ENCODE measurements at regions not wholly inside any gene's neighbourhood (a gene's known extent, or its start where the extent isn't known, plus 50 kb on each side); places are given as distances from the start of the nearest gene placed in this dataset.

DNA sequence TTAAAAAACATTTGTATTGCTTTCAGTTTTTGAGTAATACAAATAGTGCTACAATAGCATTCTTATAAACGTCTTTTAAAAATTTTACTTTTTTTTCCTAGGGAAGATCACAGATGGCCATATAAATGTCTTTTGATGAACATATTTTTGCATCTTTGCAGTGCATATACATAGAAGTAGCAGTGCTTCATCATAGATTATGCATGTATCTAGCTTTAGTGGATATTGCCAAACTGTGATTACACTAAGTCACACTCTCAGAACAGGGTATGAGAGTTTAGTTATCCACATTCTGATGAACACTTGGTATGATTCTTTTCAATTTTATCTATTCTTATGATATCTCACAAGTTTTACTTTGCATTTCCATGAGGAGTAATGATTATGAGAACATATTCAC, 99.8 kb upstream of the ASCC3 start:
- H3K4me1 Mint-ChIP-seq: no peaks in the 10 kb centered on the region
- Histone ChIP-seq H2AFZ (ENCODE audit: insufficient read depth, low read depth, low read length, poor library complexity, severe bottlenecking) (no peak overlapping the region), H3K79me2 (ENCODE audit: control insufficient read depth, insufficient read depth, low read length) (no peaks in the 10 kb centered on the region), H3K27me3 (replicated peaks in 1 of 4; ENCODE audit: control extremely low read depth in 1 of 4, control insufficient read depth in 3 of 4, insufficient read depth in 4 of 4, low read length in 3 of 4) (no peaks in the 10 kb centered on the region), H3K36me3 (replicated peaks in 1 of 2; ENCODE audit: control extremely low read depth in 1 of 2, control insufficient read depth in 1 of 2, extremely low read depth in 1 of 2, insufficient read depth in 2 of 2, low read length in 1 of 2) (no peaks in the 10 kb centered on the region), H4K20me1 (ENCODE audit: control insufficient read depth, insufficient read depth, low read length, poor library complexity, severe bottlenecking) (no peaks in the 10 kb centered on the region), H3K4me3 (ENCODE audit: control extremely low read depth in 1 of 5, extremely low read depth in 1 of 5, insufficient read depth in 1 of 5, low read depth in 2 of 5, low read length in 4 of 5) (no peak overlapping the region), H3K27ac (ENCODE audit: low read length in 2 of 2) (no peak overlapping the region), H3K4me1 (ENCODE audit: control insufficient read depth in 2 of 2, insufficient read depth in 2 of 2, low read length in 2 of 2) (no peaks in the 10 kb centered on the region), H3K4me2 (replicated peaks; ENCODE audit: low read depth, low read length, poor library complexity, severe bottlenecking) (no peak overlapping the region), H3K9me3 (ENCODE audit: control extremely low read depth in 1 of 3, control insufficient read depth in 2 of 3, insufficient read depth in 1 of 3, low read length in 2 of 3) (peaks cover 0 to 8% (median 0%) of the 10 kb centered on the region in 3 donors), H3K9ac (ENCODE audit: low read length) (no peak overlapping the region)
- no peaks in the 10 kb centered on the region for H3K27me3 Mint-ChIP-seq
- no CpG with 5 or more reads among the region's 1 CpG for WGBS (ENCODE audit: insufficient coverage)
- DNase-seq: no peak
- no peak for ATAC-seq (ENCODE audit: low read depth)
- ChIA-PET POLR2A (no interaction called here), CTCF (no interaction called here)
- no peak for TF ChIP-seq CTCF (IDR thresholded peaks at IDR 0.05)
- TF ChIP-seq EZH2 (IDR thresholded peaks at IDR 0.05; ENCODE audit: borderline replicate concordance, insufficient read depth, low read depth, low read length, poor library complexity, severe bottlenecking): no peak
- intact Hi-C loops (cut with micrococcal nuclease): no loop called here
- H3K27ac Mint-ChIP-seq: no peak overlapping the region
- H3K9me3 Mint-ChIP-seq (ENCODE audit: insufficient read depth): no peaks in the 10 kb centered on the region
- no peak overlapping the region for H3K4me3 Mint-ChIP-seq

DNA sequence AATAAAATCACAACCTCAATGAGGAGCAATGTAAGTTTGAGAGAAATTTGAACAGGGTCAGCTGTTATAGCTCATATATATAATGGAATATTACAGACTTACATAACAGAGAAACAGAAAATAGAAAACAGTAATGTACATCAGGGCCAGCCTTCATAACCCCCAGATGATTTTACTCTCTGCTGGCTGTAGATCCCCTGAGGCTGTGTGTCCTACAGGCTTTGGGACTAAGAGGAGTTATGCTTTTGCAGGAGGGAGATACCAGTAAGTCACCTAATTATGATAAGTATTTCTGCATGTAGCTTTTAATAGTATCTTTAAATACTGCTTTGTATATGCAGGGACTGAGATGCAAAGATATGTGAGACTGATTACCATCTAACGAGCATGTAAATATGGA, 105.8 kb upstream of the ASCC3 start:
- WGBS (ENCODE audit: insufficient coverage): 71% methylated on average over 1 of the region's 1 CpG
- no peaks in the 10 kb centered on the region for H3K4me1 ChIP-seq (ENCODE audit: control insufficient read depth in 2 of 2, insufficient read depth in 2 of 2, low read length in 2 of 2)
- POLR2A ChIA-PET: no interaction called here

More for the DNA sequence above, 105.8 kb upstream of the ASCC3 start:
- TF ChIP-seq EZH2 (IDR thresholded peaks at IDR 0.05; ENCODE audit: borderline replicate concordance, insufficient read depth, low read depth, low read length, poor library complexity, severe bottlenecking) (no peak), CTCF (IDR thresholded peaks at IDR 0.05) (no peak)
- Histone ChIP-seq H2AFZ (ENCODE audit: insufficient read depth, low read depth, low read length, poor library complexity, severe bottlenecking) (no peak overlapping the region), H4K20me1 (ENCODE audit: control insufficient read depth, insufficient read depth, low read length, poor library complexity, severe bottlenecking) (no peaks in the 10 kb centered on the region), H3K9ac (ENCODE audit: low read length) (no peak overlapping the region), H3K9me3 (ENCODE audit: control extremely low read depth in 1 of 3, control insufficient read depth in 2 of 3, insufficient read depth in 1 of 3, low read length in 2 of 3) (peaks cover 0 to 8% (median 0%) of the 10 kb centered on the region in 3 donors), H3K79me2 (ENCODE audit: control insufficient read depth, insufficient read depth, low read length) (no peaks in the 10 kb centered on the region), H3K4me3 (ENCODE audit: control extremely low read depth in 1 of 5, extremely low read depth in 1 of 5, insufficient read depth in 1 of 5, low read depth in 2 of 5, low read length in 4 of 5) (no peak overlapping the region), H3K36me3 (replicated peaks in 1 of 2; ENCODE audit: control extremely low read depth in 1 of 2, control insufficient read depth in 1 of 2, extremely low read depth in 1 of 2, insufficient read depth in 2 of 2, low read length in 1 of 2) (no peaks in the 10 kb centered on the region), H3K27me3 (replicated peaks in 1 of 4; ENCODE audit: control extremely low read depth in 1 of 4, control insufficient read depth in 3 of 4, insufficient read depth in 4 of 4, low read length in 3 of 4) (no peaks in the 10 kb centered on the region), H3K27ac (ENCODE audit: low read length in 2 of 2) (no peak overlapping the region), H3K4me2 (replicated peaks; ENCODE audit: low read depth, low read length, poor library complexity, severe bottlenecking) (no peak overlapping the region)
- Mint-ChIP-seq H3K4me1 (no peaks in the 10 kb centered on the region), H3K27me3 (no peaks in the 10 kb centered on the region), H3K9me3 (ENCODE audit: insufficient read depth) (no peaks in the 10 kb centered on the region), H3K27ac (no peak overlapping the region), H3K4me3 (no peak overlapping the region)
- DNase-seq: no peak
- CTCF ChIA-PET: no interaction called here
- intact Hi-C loops (cut with micrococcal nuclease): no loop called here
- ATAC-seq (ENCODE audit: low read depth): no peak

Data from B cell (primary cell).